ENCODE measurements at regions not wholly inside any gene's neighbourhood (a gene's known extent, or its start where the extent isn't known, plus 50 kb on each side); places are given as distances from the start of the nearest gene placed in this dataset.

GRCh38 chr15:97597801-97598200 is 362.7 kb upstream of the ARRDC4 start:
- TF ChIP-seq EZH2 (IDR thresholded peaks at IDR 0.05; ENCODE audit: insufficient read depth, poor library complexity, severe bottlenecking), result no peak
- TF ChIP-seq EZH2phosphoT487 (IDR thresholded peaks at IDR 0.05; ENCODE audit: insufficient read depth, low read depth), result no peak

All from GM23248 (cell line).